Upper lobe of left lung (tissue), 6 donors: ENCODE measurements at regions not wholly inside any gene's neighbourhood (a gene's known extent, or its start where the extent isn't known, plus 50 kb on each side); places are given as distances from the start of the nearest gene placed in this dataset.

Experiments used
- ATAC-seq, 2 donors: fragments of 200-7000 bp; cut with Tn5 transposase; one replicate each; pipeline ENCODE4 v1.9.1; 2022; ENCODE audit warnings: mild to moderate bottlenecking in 2 of 2, moderate library complexity in 2 of 2; ENCODE audit not compliant: low FRiP score in 2 of 2
- DNase-seq, 2 donors: peaks; one replicate each; pipeline ENCODE4 v3.0.0-alpha.2; 2019 to 2020
- H3K27ac ChIP-seq, 4 donors: fragments of 200-600 bp; sonication (generic); one replicate each; pipeline ENCODE4 v1.5.1; 2016 to 2019
- H3K27me3 ChIP-seq, 4 donors: fragments of 200-600 bp; sonication (generic); one replicate each; pipeline ENCODE4 v1.5.1; 2017 to 2019
- H3K36me3 ChIP-seq, 4 donors: fragments of 200-600 bp; sonication (generic); one replicate each; pipeline ENCODE4 v1.5.1; 2016 to 2019
- H3K4me1 ChIP-seq, 4 donors: fragments of 200-600 bp; sonication (generic); one replicate each; pipeline ENCODE4 v1.5.1; 2018 to 2019
- H3K4me3 ChIP-seq, 4 donors: fragments of 200-600 bp; sonication (generic); one replicate each; pipeline ENCODE4 v1.5.1; 2017 to 2019; ENCODE audit warnings: mild to moderate bottlenecking in 2 of 4, moderate library complexity in 1 of 4
- H3K9me3 ChIP-seq, 4 donors: fragments of 200-600 bp; sonication (generic); one replicate each; pipeline ENCODE4 v1.5.1; 2018 to 2019
- EP300 ChIP-seq, 4 donors: sonication (generic); formaldehyde crosslinking; IDR thresholded peaks; one replicate each; pipeline ENCODE4 v1.5.1; 2017; ENCODE audit warnings: antibody characterized with exemption in 4 of 4, control low read depth in 2 of 4
- POLR2A ChIP-seq, 4 donors: fragments of 450-650 bp; IDR thresholded peaks; one replicate each; pipeline ENCODE4 v1.5.1; 2016 to 2017; ENCODE audit warnings: antibody characterized with exemption in 4 of 4, mild to moderate bottlenecking in 2 of 4
- POLR2AphosphoS5 ChIP-seq, 2 donors: sonication (generic); formaldehyde crosslinking; IDR thresholded peaks; one replicate each; pipeline ENCODE4 v1.5.1; 2017; ENCODE audit warnings: antibody characterized with exemption in 2 of 2
- WGBS, 2 donors: methylation state at CpG; one replicate each; pipeline ENCODE4 v1.1.5; 2017 to 2018; 5-methylcytosine and 5-hydroxymethylcytosine counted together
- TF ChIP-seq, protein P1 (sequence below), 6 experiments: fragments of 450-650 bp in 4 of 6; fragments of 200-600 bp in 2 of 6; sonication (generic) in 2 of 6; IDR thresholded peaks; one replicate each; pipeline ENCODE4 v1.5.1; 2016 to 2019; ENCODE audit warnings: antibody characterized with exemption in 6 of 6
- donor health status: DM: no; HTN: no; CAD: no; lungs with moderate emphysema.
- donor health status: DM: no; HTN: yes; CAD: no; lungs with severe emphysema.

DNA sequence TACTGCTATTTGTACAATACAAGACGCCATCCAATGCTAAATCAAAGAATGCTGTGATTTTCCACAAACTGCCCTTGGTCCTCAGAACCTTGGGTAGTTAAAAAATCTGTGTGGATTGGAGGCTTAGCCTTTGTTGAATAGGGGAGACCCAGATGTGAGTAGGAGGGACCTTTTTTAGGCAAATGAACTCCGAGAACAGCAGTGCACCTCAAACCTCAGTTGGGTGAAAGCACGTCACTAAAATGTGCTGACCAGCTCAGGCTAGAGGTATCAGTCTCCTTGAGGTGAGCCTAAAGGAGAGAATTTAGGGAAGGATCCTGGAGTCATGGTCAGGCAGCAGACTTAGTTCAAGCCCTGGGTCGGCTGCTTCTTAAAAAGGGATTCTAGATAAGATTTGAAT, 200.7 kb downstream of the SOX2 start:
- ATAC-seq (no peak), DNase-seq (no peak)
- H3K4me3 ChIP-seq, result no peak overlapping the region
- no peaks in the 10 kb centered on the region for H3K36me3 ChIP-seq
- 86 to 88% methylated on average over 4 of the region's 4 CpGs for WGBS, 2 donors
- no peak overlapping the region for H3K27ac ChIP-seq
- no peaks in the 10 kb centered on the region for H3K9me3 ChIP-seq
- H3K4me1 ChIP-seq, result no peaks in the 10 kb centered on the region
- TF ChIP-seq POLR2A (IDR thresholded peaks at IDR 0.05) (no peak), POLR2AphosphoS5 (IDR thresholded peaks at IDR 0.05) (no peak), EP300 (IDR thresholded peaks at IDR 0.05) (no peak)
- TF ChIP-seq, protein P1, sequence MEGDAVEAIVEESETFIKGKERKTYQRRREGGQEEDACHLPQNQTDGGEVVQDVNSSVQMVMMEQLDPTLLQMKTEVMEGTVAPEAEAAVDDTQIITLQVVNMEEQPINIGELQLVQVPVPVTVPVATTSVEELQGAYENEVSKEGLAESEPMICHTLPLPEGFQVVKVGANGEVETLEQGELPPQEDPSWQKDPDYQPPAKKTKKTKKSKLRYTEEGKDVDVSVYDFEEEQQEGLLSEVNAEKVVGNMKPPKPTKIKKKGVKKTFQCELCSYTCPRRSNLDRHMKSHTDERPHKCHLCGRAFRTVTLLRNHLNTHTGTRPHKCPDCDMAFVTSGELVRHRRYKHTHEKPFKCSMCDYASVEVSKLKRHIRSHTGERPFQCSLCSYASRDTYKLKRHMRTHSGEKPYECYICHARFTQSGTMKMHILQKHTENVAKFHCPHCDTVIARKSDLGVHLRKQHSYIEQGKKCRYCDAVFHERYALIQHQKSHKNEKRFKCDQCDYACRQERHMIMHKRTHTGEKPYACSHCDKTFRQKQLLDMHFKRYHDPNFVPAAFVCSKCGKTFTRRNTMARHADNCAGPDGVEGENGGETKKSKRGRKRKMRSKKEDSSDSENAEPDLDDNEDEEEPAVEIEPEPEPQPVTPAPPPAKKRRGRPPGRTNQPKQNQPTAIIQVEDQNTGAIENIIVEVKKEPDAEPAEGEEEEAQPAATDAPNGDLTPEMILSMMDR (IDR thresholded peaks at IDR 0.05), result no peak
- no peaks in the 10 kb centered on the region for H3K27me3 ChIP-seq

DNA sequence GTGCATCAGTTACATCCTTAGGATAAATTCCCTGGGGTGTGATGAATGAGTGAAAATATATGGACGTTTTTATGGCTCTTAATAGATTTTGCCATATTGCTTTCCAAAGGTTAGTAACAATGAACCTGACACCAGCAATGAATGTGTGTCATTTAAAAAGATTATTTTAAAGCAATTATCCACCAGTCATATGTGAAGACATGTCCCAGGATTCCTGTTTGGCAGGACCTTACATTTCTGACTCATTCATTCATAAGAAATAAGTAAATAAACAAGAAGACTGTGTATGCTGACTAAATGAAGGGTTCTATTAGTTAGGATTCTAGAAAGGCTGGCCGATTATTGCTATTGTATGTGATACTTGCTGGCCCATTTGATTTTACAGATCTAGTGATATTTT, 201.5 kb downstream of the SOX2 start:
- DNase-seq, result no peak
- no peaks in the 10 kb centered on the region for H3K36me3 ChIP-seq
- H3K4me1 ChIP-seq, result no peaks in the 10 kb centered on the region
- ATAC-seq, result no peak
- H3K27me3 ChIP-seq, result no peaks in the 10 kb centered on the region
- TF ChIP-seq EP300 (IDR thresholded peaks at IDR 0.05) (no peak), POLR2A (IDR thresholded peaks at IDR 0.05) (no peak), POLR2AphosphoS5 (IDR thresholded peaks at IDR 0.05) (no peak)
- TF ChIP-seq, protein P1 (IDR thresholded peaks at IDR 0.05), result no peak
- no peaks in the 10 kb centered on the region for H3K9me3 ChIP-seq
- 65 to 80% methylated on average over 2 of the region's 2 CpGs for WGBS, 2 donors
- no peak overlapping the region for H3K4me3 ChIP-seq
- no peak overlapping the region for H3K27ac ChIP-seq

DNA sequence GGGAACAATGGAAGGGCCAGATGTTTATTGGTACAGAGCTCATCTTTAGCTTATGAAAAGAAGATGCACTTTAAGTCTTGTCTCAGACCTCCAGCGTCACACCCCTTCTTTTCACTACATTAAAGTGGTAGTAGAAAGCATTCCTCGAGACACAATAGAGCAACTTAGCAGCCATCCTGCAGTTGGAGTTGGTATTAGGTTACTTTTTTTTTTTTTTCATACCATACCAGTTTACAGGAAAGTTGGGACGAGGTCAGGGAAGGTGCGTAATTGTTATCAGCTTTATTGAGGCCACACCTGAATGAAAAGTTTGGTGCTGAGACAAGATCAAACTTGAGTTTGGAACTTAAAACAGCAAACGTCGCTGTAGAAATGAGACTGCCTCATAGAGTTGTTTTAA, 203.8 kb downstream of the SOX2 start:
- DNase-seq (no peak), ATAC-seq (no peak)
- H3K36me3 ChIP-seq, result no peaks in the 10 kb centered on the region
- no peaks in the 10 kb centered on the region for H3K9me3 ChIP-seq
- H3K27me3 ChIP-seq, result no peaks in the 10 kb centered on the region
- TF ChIP-seq POLR2A (IDR thresholded peaks at IDR 0.05) (no peak), EP300 (IDR thresholded peaks at IDR 0.05) (no peak), POLR2AphosphoS5 (IDR thresholded peaks at IDR 0.05) (no peak)
- TF ChIP-seq, protein P1 (IDR thresholded peaks at IDR 0.05), result no peak
- H3K27ac ChIP-seq, result no peak overlapping the region
- 63 to 67% methylated on average over 6 of the region's 6 CpGs for WGBS, 2 donors
- no peak overlapping the region for H3K4me3 ChIP-seq
- H3K4me1 ChIP-seq, result no peaks in the 10 kb centered on the region

DNA sequence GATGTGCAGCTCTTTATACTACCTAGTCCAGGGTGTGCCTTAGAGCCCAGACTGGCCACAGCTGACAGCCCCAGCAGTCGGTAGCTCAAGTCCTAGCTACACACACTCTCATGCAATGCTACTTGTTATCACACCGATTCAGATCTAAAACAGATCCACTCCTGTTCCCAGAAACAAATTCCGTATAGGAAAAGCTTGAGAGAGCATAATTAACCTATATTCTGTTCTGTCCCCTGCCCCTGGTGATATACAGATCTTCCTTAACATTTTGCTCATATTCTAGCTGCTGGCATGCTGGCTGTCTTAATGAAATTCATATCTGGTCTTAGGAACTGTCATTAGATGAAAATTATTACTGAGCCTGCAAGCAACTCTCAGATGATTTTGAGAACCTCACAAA, 204.3 kb downstream of the SOX2 start:
- WGBS, 2 donors, result 53 to 73% methylated on average over 3 of the region's 3 CpGs
- ATAC-seq (no peak), DNase-seq (no peak)
- Histone ChIP-seq H3K36me3 (no peaks in the 10 kb centered on the region), H3K4me1 (no peaks in the 10 kb centered on the region), H3K9me3 (no peaks in the 10 kb centered on the region), H3K27ac (no peak overlapping the region), H3K4me3 (no peak overlapping the region), H3K27me3 (no peaks in the 10 kb centered on the region)
- TF ChIP-seq EP300 (IDR thresholded peaks at IDR 0.05) (no peak), POLR2AphosphoS5 (IDR thresholded peaks at IDR 0.05) (no peak), POLR2A (IDR thresholded peaks at IDR 0.05) (no peak)
- TF ChIP-seq, protein P1 (IDR thresholded peaks at IDR 0.05), result no peak

DNA sequence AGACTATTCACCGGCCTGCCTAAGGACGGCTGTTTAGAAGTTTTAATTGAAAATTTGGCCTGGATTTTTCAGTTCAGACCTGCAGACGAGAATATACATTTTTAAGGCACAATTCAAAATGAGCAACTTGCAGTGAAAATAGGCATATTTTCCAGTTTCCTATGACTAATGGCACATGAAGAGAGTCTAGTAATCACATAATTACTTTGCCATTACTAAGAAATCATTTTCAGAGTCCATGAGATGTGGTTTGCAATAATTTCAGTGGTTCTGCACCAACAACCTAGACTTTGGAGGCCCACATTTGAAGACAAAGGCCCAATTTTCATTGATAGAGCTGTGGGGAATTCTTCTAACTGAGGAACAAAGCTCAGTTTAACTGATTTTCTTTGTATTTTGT, 205.3 kb downstream of the SOX2 start:
- Histone ChIP-seq H3K4me3 (no peak overlapping the region), H3K27me3 (no peaks in the 10 kb centered on the region), H3K36me3 (no peaks in the 10 kb centered on the region), H3K4me1 (no peaks in the 10 kb centered on the region), H3K9me3 (no peaks in the 10 kb centered on the region), H3K27ac (no peak overlapping the region)
- WGBS, 2 donors, result 86 to 88% methylated on average over 3 of the region's 3 CpGs
- DNase-seq, result no peak
- ATAC-seq, result no peak
- TF ChIP-seq, protein P1 (IDR thresholded peaks at IDR 0.05), result no peak
- TF ChIP-seq POLR2A (IDR thresholded peaks at IDR 0.05) (no peak), EP300 (IDR thresholded peaks at IDR 0.05) (no peak), POLR2AphosphoS5 (IDR thresholded peaks at IDR 0.05) (no peak)
